Pancreas (tissue), 10 donors: ENCODE measurements at regions not wholly inside any gene's neighbourhood (a gene's known extent, or its start where the extent isn't known, plus 50 kb on each side); places are given as distances from the start of the nearest gene placed in this dataset.

Experiments used
- ATAC-seq, 4 donors: fragments of 200-7000 bp; cut with Tn5 transposase; one replicate each; pipeline versions ENCODE4 v1.8.0 to v1.9.1; 2020; ENCODE audit warnings: mild to moderate bottlenecking in 4 of 4, moderate library complexity in 4 of 4
- DNase-seq, 6 donors: peaks; one replicate each; pipeline ENCODE4 v3.0.0-alpha.2; 2020
- FAIRE-seq: peaks from 2 replicates; lab custom pipeline; 2012; peaks lifted over from hg19 to GRCh38; lab: Jason Lieb, UNC
- H3K27ac ChIP-seq, 4 donors: fragments of 200-600 bp; sonication (generic); 1 replicate in 3 of 4; 2 replicates in 1 of 4; pipeline versions ENCODE4 v1.5.0 to v1.8.0; 2020
- H3K27me3 ChIP-seq, 4 donors: fragments of 200-600 bp; one replicate each; pipeline ENCODE4 v1.8.0; 2021
- H3K36me3 ChIP-seq, 3 donors: fragments of 200-600 bp; sonication (generic) in 1 of 3; one replicate each; pipeline versions ENCODE4 v1.5.0 to v1.8.0; 2020 to 2021
- H3K4me1 ChIP-seq, 3 donors: fragments of 200-600 bp; one replicate each; pipeline ENCODE4 v1.8.0; 2021
- H3K4me3 ChIP-seq, 4 donors: fragments of 200-600 bp; sonication (generic) in 2 of 4; one replicate each; pipeline versions ENCODE4 v1.5.0 to v1.8.0; 2020 to 2021
- H3K9me3 ChIP-seq, 4 donors: fragments of 200-600 bp; one replicate each; pipeline ENCODE4 v1.8.0; 2021
- CTCF ChIP-seq, 4 donors: fragments of 200-600 bp; sonication (generic) in 3 of 4; IDR thresholded peaks; one replicate each; pipeline versions ENCODE4 v1.5.0 to v1.8.0; 2021; ENCODE audit warnings: antibody characterized with exemption in 4 of 4
- WGBS, 2 donors: extraction: QIAGEN DNeasy Blood & Tissue Kit; methylation state at CpG; one replicate each; pipeline ENCODE4 v1.1.7; 2013; 5-methylcytosine and 5-hydroxymethylcytosine counted together
- intact Hi-C, 3 donors: fragments of 100-400 bp; cut with DNase I; formaldehyde crosslinking; loops; one replicate each; pipeline versions ENCODE4 v1.11.1 to v1.14.2; 2022
- donor health status: healthy with polysubstance abuse.
- donor health status: DM: no; HTN: no; CAD: no; lungs with moderate emphysema.
- donor health status: DM: no; HTN: no; CAD: no.
- donor health status: control.
- donor health status: control.
- donor health status: Bipolar disorder and iron deficiency.
- donor health status: DM: yes; HTN: yes; CAD: no.
- donor health status: DM: no; HTN: no; CAD: no.
- donor health status: DM: no; HTN: no; CAD: no.
- donor health status: DM: yes; HTN: yes; CAD: no.

DNA sequence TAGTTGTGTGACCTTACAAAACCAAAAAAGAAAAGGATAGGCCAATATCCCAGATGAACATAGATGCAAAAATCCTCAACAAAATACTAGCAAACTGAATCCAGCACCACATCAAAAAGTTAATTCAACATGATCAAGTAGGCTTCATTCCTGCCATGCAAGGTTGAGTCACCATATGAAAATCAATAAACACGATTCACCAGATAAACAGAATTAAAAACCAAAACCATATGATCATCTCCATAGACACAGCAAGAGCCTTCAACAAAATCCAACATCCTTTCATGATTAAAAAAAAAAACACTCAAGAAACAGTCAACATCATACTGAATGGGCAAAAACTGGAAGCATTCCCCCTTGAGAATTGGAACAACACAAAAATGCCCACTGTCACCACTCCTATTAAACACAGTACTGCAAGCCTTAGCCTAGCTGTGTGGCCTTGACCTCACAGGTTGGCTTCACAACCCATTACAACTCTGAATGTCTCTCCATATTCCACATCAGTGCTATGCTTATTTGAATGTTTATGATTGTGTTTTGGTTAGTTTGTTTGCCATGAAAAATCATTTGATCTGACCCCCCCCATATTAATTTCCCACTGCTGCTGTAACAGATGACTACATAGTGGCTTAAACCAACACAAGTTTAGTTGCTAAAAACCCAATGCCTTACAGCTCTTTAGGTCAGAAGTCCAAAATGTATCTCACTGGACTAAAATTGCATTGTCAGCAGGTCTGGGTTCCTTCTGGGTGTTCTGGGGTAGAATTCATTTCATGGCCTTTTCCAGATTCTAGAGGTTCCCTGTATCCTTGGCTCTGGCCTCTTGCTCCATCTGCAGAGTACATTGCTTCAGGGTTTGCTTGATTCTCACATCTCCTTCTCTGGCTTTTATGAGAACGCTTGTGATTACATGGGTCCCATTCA lies 257.1 kb upstream of the DYNLRB2 start:
- intact Hi-C loops: no loop called here
- Histone ChIP-seq H3K4me1 (no peaks in the 10 kb centered on the region), H3K36me3 (no peaks in the 10 kb centered on the region), H3K27me3 (no peaks in the 10 kb centered on the region), H3K27ac (no peak overlapping the region), H3K9me3 (no peaks in the 10 kb centered on the region), H3K4me3 (no peak overlapping the region)
- no peak for DNase-seq
- ATAC-seq: no peak
- TF ChIP-seq CTCF (IDR thresholded peaks at IDR 0.05): no peak
- 48 to 53% methylated on average over 2 of the region's 2 CpGs for WGBS, 2 donors
- no peak for FAIRE-seq

DNA sequence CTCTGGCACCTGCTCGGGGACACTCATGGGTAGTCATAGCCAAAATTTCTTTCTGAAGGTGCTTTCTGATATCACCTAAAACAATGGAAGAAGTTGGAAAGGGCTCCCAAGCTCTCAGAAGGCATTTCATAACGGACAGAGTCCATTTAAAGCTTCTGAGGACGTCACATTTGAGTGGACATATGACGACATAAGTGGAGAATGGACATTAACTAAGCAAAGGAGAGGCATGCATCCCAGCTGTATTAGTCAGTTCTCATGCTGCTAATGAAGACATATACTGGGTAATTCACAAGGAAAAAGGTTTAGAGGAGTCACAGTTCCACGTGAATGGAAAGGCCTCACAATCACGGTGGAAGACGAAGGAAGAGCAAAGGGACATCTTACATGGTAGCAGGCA lies 260.2 kb upstream of the DYNLRB2 start:
- no peak for ATAC-seq
- Histone ChIP-seq H3K4me1 (no peaks in the 10 kb centered on the region), H3K4me3 (no peak overlapping the region), H3K9me3 (no peaks in the 10 kb centered on the region), H3K27me3 (no peaks in the 10 kb centered on the region), H3K27ac (no peak overlapping the region), H3K36me3 (no peaks in the 10 kb centered on the region)
- TF ChIP-seq CTCF (IDR thresholded peaks at IDR 0.05): no peak
- WGBS, 2 donors: 68 to 82% methylated on average over 7 of the region's 7 CpGs
- no peak for FAIRE-seq
- intact Hi-C loops: no loop called here
- DNase-seq: no peak

- no peaks in the 10 kb centered on the region for H3K9me3 ChIP-seq
- H3K27me3 ChIP-seq: no peaks in the 10 kb centered on the region
- no peak for ATAC-seq
- no peak overlapping the region for H3K27ac ChIP-seq
- TF ChIP-seq CTCF (IDR thresholded peaks at IDR 0.05): no peak
- FAIRE-seq: no peak
- 81 to 88% methylated on average over 4 of the region's 4 CpGs for WGBS, 2 donors
- intact Hi-C loops: no loop called here
- no peaks in the 10 kb centered on the region for H3K4me1 ChIP-seq
- H3K4me3 ChIP-seq: no peak overlapping the region
- no peak for DNase-seq
- H3K36me3 ChIP-seq: no peaks in the 10 kb centered on the region
Measured at GRCh38 chr16:80279656-80280055, 261.1 kb upstream of the DYNLRB2 start.

GRCh38 chr16:80277182-80277581 lies 263.6 kb upstream of the DYNLRB2 start:
- Histone ChIP-seq H3K27ac (no peak overlapping the region), H3K36me3 (no peaks in the 10 kb centered on the region), H3K9me3 (no peaks in the 10 kb centered on the region), H3K27me3 (no peaks in the 10 kb centered on the region), H3K4me1 (no peaks in the 10 kb centered on the region), H3K4me3 (no peak overlapping the region)
- intact Hi-C loops: no loop called here
- FAIRE-seq: no peak
- TF ChIP-seq CTCF (IDR thresholded peaks at IDR 0.05): no peak
- DNase-seq: no peak
- 42 to 50% methylated on average over 5 of the region's 5 CpGs for WGBS, 2 donors
- ATAC-seq: no peak

DNA sequence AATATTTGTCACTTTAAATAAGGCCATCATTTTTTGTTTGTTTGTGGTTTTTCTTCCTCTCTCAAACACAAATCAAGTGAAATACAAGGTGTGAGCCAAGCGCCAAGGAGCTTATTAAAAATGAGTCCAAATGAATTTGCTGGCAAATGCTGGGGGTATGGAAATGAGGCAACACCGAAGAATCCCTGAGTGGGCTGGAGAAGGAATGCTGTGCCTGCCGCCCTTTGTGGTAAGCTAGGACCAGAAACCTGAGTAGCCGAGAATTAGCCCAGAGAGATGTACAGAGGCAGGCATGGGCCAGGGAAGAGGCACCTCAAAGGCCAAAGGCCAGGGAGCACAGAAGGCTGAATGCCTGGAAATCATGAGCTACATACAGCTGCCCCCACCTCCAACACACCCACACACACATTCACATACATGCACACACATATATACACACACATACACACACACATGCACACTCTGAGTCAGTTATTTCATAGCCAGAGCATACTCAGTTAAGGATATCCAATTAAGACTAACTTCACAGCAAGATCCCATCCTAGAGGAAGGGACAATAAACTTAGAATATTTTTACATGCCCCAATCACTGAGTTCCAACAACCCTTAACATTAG lies 266.1 kb upstream of the DYNLRB2 start:
- peak in 1 of 4 donors; percentile 18 for ATAC-seq
- DNase-seq: no peak
- Histone ChIP-seq H3K9me3 (no peaks in the 10 kb centered on the region), H3K27ac (no peak overlapping the region), H3K4me3 (no peak overlapping the region), H3K27me3 (no peaks in the 10 kb centered on the region), H3K4me1 (no peaks in the 10 kb centered on the region), H3K36me3 (no peaks in the 10 kb centered on the region)
- intact Hi-C loops: no loop called here
- no peak for FAIRE-seq
- 80 to 86% methylated on average over 4 of the region's 4 CpGs for WGBS, 2 donors
- TF ChIP-seq CTCF (IDR thresholded peaks at IDR 0.05): no peak
